ENCODE measurements at regions not wholly inside any gene's neighbourhood (a gene's known extent, or its start where the extent isn't known, plus 50 kb on each side); places are given as distances from the start of the nearest gene placed in this dataset.
A peak's percentile ranks its signal among the peaks of the same experiment; 100 is the strongest.
"Not testable (repeated sequence)": the region's sequence is repeated elsewhere in the genome, so short reads cannot be mapped to it uniquely, and the experiment has no call there.

DNA sequence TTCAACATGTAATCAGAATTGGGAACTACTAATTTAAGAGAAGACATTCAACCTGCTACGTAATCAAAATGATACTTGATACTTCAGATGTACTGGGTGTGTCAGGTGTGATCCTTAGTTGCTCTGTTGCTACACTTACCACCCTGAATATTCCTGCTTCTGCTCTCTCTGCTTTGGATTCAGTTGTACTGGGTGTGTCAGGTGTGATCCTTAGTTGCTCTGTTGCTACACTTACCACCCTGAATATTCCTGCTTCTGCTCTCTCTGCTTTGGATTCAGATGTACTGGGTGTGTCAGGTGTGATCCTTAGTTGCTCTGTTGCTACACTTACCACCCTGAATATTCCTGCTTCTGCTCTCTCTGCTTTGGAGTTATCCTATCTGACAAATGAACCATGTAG is 290.2 kb downstream of the RAB38 start:
- DNase-seq (ENCODE audit: low read depth in 2 of 3, low spot score in 2 of 3), result not testable (repeated sequence)

- no peak for DNase-seq (ENCODE audit: low read depth in 2 of 3, low spot score in 2 of 3)
Measured at GRCh38 chr11:87879118-87879517, 296.1 kb downstream of the RAB38 start.

- DNase-seq (ENCODE audit: low read depth in 2 of 3, low spot score in 2 of 3), result peak in 2 of 3 donors; percentile 11 to 46
Measured at GRCh38 chr11:87878373-87878825, 296.8 kb downstream of the RAB38 start.

DNA sequence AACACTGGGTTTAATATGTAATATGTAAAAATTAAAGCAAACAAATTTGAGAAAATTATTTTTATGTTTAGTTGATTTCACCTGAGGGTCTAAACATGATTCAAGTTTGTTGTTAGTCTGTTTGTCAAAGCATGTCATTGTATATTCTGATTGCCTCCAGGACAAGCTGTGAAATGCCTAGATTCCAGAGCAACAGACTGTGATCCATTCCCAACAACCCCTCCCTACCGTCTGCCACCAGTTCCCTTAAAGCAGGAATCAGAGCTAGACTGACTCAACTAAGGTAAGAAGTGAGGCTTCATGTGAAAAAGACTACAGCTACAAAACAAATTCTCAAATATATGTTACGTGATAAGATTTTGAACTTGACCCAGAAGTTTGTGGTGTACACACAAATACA is 304.2 kb downstream of the RAB38 start:
- no peak for DNase-seq (ENCODE audit: low read depth in 2 of 3, low spot score in 2 of 3)

- no peak for DNase-seq (ENCODE audit: low read depth in 2 of 3, low spot score in 2 of 3)
Measured at GRCh38 chr11:87870086-87870485, 305.2 kb downstream of the RAB38 start.

DNA sequence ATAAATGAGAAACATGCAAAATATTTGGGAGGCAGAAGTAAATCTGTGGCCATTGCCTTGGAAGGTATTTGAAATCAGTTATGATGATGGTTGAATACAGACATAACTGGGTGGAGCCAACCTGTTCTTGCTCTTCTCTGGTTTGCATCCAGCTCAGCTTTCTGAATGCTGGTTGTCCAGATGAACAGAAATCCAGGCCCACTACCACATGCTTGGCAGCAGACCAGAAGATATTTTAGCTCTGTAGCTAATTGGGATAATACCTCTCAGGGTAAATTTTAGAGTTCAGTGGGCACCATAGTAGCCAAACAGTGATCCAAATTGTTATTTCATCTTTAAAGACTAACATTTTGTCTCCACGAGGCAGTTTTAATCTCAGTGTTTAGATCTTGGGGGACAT is 308.3 kb downstream of the RAB38 start:
- no peak for DNase-seq (ENCODE audit: low read depth in 2 of 3, low spot score in 2 of 3)

DNA sequence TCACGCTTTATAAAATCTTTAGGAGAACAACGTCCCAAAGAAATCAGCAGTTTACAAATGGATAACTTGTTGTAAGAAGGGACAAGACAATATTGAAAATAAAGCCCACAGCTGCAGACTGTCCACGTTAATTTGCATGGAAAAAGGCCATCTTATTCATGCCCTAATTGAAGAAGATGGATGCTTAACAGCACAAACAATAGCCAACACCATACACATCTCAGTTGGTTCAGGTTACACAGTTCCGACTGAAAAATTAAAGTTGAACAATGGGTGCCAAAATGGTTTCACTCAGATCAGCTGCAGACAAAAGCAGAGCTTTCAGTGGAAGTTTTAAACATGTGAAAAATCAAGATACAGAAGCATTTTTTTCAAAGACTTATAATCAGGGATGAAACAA is 314.2 kb downstream of the RAB38 start:
- DNase-seq (ENCODE audit: low read depth in 2 of 3, low spot score in 2 of 3), result no peak

DNA sequence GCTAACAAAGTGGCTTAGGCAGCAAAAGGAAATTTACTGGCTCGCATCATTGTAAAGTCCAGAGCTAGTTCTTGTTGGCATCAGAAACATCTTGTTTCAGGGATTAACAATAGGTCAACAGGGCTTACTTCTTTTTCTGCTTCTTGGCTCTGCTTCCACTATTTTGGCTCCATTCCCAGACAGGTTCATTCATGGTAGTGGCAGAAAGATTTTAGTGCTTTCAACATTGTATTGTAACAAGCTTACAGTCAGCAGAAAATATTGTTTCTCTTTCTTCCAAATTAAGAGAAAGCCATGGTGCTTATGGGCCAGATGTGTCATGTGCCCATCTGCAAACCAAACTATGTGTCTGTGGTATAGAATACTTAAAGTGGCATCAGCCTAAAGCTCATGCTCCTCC is 315.6 kb downstream of the RAB38 start:
- DNase-seq (ENCODE audit: low read depth in 2 of 3, low spot score in 2 of 3), result no peak

DNA sequence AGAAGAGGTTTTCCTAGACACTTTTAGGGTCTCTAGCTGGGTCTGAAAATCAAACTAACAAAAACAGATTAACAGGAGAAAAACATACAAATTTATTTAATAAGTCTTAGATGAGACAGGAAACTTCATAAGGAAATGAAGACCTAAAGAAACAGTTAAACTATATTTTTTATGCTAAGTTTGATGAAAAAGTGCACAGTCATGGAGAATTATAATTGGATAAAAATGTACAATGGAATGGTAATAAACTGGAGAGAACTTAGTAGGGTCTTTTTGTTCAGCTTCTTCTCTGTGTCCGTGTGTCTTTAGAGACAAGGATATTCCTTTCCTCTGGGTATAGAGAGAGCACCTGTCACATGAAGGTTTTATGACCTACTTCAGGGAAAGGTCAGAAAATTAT is 323.4 kb downstream of the RAB38 start:
- no peak for DNase-seq (ENCODE audit: low read depth in 2 of 3, low spot score in 2 of 3)

DNA sequence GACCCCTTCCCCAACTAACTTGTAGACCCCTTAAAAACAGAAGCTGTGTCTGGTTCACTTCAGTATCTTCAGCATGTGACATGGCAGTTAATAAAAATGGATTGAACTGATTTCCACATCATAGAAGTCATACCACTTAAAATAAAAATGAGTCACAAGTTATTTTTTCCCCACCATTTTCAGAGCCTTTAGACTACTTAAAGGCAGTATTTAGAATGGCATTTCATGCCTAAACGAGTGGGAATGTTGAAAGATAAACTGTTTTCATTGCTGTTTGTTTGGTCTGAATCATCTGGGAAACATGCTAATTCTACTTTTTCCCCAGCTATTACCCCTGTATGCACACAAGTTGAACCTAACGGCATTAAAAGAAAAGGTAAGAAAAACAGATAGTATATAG is 324.0 kb downstream of the RAB38 start:
- DNase-seq (ENCODE audit: low read depth in 2 of 3, low spot score in 2 of 3), result no peak

GRCh38 chr11:87849216-87849615 is 326.0 kb downstream of the RAB38 start:
- DNase-seq (ENCODE audit: low read depth in 2 of 3, low spot score in 2 of 3), result no peak

- DNase-seq (ENCODE audit: low read depth in 2 of 3, low spot score in 2 of 3), result no peak
Measured at GRCh38 chr11:87840786-87841185, 334.5 kb downstream of the RAB38 start.

DNA sequence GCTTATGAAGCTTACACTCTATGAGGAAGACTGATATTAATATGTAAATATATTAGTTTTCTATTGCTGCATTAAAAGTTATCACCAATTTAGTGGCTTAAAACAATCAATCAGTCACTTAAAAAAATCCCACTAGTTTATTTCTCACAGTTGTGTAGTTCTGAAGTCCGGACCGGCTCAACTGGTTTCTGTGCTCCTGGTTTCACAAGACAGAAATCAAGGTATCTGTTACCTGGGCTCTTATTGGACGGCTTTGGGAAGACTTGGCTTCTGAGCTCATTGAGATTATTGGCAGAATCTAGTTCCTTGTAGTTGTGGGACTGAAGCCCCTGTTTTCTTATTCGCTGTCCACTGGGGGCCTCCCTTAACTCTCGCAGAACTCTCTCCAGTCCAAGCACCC is 343.0 kb downstream of the RAB38 start:
- DNase-seq (ENCODE audit: low read depth in 2 of 3, low spot score in 2 of 3), result no peak

DNA sequence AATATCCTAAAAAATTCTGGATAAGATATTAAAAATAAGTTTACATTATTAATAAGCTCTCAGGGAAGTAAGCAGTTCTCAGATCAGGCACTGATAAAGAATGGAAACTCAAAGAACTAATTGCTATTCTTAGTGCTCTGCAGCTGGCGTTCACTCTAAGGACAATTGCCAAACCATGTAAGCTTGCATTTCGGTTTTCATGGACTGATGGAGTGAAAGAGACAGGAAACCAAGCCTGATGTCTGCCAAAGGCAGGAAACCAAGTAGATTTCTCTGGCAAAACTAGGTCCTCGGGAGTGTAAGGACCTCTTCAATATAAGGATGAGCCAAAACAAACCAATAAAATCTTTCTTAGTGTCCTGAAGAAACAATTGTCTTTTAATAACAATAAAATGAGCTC is 355.2 kb downstream of the RAB38 start:
- no peak for DNase-seq (ENCODE audit: low read depth in 2 of 3, low spot score in 2 of 3)

DNA sequence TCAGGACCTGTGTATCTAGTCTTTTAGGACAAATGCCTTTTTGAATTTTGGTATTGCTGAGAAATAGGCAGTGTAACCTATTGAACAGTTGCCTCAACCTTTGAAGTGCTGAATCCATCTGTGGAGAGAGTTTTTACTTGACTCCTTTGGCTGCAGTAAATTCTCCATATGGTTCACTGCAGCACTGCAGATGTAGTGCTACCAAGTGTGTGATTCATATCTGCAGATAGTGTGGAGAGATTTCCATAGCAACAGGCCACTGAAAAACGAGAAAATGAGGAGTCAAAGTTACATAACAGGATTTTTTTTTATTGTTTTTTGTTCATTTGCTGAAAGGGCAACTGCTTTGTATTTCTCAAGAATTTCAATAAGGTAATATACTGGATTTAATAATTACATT is 356.1 kb downstream of the RAB38 start:
- no peak for DNase-seq (ENCODE audit: low read depth in 2 of 3, low spot score in 2 of 3)

DNA sequence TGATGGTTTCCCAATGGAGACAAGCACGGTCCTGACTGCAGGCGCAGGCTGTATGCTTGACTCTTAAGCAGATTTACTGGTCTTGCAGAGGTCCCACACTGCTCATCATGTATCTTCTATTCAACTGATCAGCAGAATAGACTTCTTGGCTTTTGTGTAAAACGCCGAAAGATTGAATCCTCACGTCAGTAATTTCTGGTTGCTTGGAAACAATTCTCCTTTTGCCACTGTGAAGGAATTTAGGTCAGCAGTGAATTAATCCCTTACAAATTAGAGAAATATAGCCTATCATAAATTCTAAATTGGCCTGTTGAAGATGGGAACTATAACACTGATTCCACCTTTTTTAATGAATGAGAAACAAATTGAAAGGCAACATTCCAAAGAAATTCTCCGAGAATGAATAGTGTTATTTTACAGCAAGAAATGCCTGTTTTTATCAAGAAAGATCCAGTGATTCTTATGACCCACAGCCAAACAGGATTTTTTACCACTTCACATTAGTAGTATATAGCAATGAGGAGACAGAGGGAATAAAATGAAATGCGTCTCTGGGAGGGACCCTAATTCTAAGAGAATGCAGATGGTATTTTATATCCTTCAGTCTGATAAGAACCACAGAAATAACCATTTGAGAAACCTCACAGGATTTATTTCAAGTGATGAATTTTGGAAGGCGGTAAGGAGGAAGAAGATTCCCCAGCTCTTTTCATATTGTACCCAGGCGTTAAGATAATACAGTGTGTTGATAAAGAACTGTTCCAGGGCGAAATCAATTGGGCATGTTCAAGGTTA is 362.5 kb downstream of the RAB38 start:
- no peak for DNase-seq (ENCODE audit: low read depth in 2 of 3, low spot score in 2 of 3)

GRCh38 chr11:87810486-87810885 is 364.8 kb downstream of the RAB38 start:
- no peak for DNase-seq (ENCODE audit: low read depth in 2 of 3, low spot score in 2 of 3)

- no peak for DNase-seq (ENCODE audit: low read depth in 2 of 3, low spot score in 2 of 3)
Measured at GRCh38 chr11:87809256-87809655, 366.0 kb downstream of the RAB38 start.

DNA sequence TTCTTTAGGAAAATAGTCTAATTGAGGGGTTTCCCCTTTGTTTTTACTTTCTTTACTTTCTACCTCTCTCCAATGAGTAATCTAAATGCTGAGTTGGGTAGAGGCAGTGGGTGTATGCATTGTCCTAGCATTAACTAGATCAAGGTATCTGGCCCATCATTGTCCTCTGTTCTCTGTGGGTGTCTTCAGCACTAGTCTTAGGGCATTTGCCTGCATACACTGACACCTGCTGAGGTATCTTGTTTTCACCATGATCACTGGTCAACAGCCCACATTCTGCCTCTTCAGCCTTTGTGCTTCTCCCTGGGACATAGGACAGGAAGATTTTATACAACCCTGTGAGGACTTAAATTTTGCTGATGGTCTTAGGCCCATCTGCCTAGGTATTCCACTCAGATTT is 371.1 kb downstream of the RAB38 start:
- no peak for DNase-seq (ENCODE audit: low read depth in 2 of 3, low spot score in 2 of 3)

GRCh38 chr11:87803748-87804147 is 371.5 kb downstream of the RAB38 start:
- no peak for DNase-seq (ENCODE audit: low read depth in 2 of 3, low spot score in 2 of 3)

- DNase-seq (ENCODE audit: low read depth in 2 of 3, low spot score in 2 of 3), result not testable (repeated sequence)
Measured at GRCh38 chr11:87784862-87785261, 390.4 kb downstream of the RAB38 start.

- no peak for DNase-seq (ENCODE audit: low read depth in 2 of 3, low spot score in 2 of 3)
Measured at GRCh38 chr11:87780068-87780413, 395.2 kb downstream of the RAB38 start.
